ENCODE measurements at regions not wholly inside any gene's neighbourhood (a gene's known extent, or its start where the extent isn't known, plus 50 kb on each side); places are given as distances from the start of the nearest gene placed in this dataset.

DNA sequence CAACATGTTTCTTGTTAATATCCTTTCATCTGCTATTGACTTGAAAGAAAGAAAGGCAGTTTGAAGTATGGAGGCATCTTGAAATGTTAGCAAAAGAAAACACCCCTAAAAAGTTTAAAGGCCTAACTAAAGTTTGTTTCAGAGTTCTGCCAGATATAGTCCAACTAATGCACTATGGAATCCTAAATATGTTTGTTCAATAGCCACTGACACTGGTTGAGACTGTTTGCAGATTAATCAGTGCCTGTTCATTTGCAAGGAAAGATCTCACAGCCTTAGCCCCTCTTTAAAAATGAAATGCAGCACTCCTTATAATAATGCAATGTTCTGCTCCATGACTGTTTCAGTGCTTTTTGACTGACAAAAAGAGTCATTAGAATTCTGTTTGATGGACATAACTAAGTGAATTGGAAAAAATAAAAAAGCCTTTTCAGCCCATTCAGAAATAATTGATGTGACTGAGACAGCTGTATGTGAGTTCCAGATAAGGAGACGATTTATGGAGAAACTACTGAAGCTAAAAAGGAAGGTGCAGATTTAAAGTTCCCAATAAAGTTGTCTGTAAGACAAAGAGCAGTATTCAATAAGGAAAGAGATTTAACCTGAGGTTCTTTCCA, 192.0 kb downstream of the PCDH7 start:
- TF ChIP-seq, protein P1, sequence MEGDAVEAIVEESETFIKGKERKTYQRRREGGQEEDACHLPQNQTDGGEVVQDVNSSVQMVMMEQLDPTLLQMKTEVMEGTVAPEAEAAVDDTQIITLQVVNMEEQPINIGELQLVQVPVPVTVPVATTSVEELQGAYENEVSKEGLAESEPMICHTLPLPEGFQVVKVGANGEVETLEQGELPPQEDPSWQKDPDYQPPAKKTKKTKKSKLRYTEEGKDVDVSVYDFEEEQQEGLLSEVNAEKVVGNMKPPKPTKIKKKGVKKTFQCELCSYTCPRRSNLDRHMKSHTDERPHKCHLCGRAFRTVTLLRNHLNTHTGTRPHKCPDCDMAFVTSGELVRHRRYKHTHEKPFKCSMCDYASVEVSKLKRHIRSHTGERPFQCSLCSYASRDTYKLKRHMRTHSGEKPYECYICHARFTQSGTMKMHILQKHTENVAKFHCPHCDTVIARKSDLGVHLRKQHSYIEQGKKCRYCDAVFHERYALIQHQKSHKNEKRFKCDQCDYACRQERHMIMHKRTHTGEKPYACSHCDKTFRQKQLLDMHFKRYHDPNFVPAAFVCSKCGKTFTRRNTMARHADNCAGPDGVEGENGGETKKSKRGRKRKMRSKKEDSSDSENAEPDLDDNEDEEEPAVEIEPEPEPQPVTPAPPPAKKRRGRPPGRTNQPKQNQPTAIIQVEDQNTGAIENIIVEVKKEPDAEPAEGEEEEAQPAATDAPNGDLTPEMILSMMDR (IDR thresholded peaks at IDR 0.05): no peak
- TF ChIP-seq POLR2AphosphoS5 (IDR thresholded peaks at IDR 0.05): no peak
